Tibial nerve (tissue), 4 donors: ENCODE measurements at regions not wholly inside any gene's neighbourhood (a gene's known extent, or its start where the extent isn't known, plus 50 kb on each side); places are given as distances from the start of the nearest gene placed in this dataset.

Experiments used
- EP300 ChIP-seq, 2 donors: sonication (generic); formaldehyde crosslinking; IDR thresholded peaks; one replicate each; pipeline ENCODE4 v1.6.1; 2017; ENCODE audit warnings: antibody characterized with exemption in 2 of 2, mild to moderate bottlenecking in 1 of 2
- POLR2A ChIP-seq, 2 donors: fragments of 450-650 bp; IDR thresholded peaks; one replicate each; pipeline ENCODE4 v1.6.1; 2017; ENCODE audit warnings: antibody characterized with exemption in 2 of 2, mild to moderate bottlenecking in 2 of 2, moderate library complexity in 2 of 2
- TF ChIP-seq, protein P1 (sequence below), 5 experiments: fragments of 200-600 bp in 3 of 5; fragments of 450-650 bp in 2 of 5; sonication (generic) in 3 of 5; IDR thresholded peaks; one replicate each; pipeline ENCODE4 v1.5.1; 2016 to 2019; ENCODE audit warnings: antibody characterized with exemption in 5 of 5, mild to moderate bottlenecking in 3 of 5, moderate library complexity in 2 of 5

DNA sequence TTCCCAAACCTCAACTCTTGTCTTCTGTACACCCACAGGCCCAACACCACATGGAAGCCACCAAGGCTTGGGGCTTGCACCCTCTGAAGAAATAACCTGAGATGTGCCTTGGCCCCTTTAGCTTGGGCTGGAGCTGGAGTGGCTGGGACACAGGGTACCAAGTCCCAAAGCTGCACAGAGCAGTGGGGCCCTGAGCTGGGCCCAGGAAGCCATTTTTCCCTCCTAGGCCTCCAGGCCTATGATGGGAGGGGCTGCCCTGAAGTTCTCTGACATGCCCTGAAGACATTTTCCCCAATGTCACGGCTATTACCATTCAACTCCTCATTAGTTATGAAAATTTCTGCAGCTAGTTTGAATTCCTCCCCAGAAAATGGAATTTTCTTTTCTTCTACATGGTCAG lies 163.2 kb upstream of the ARID1B start:
- TF ChIP-seq POLR2A (IDR thresholded peaks at IDR 0.05) (no peak), EP300 (IDR thresholded peaks at IDR 0.05) (no peak)
- TF ChIP-seq, protein P1, sequence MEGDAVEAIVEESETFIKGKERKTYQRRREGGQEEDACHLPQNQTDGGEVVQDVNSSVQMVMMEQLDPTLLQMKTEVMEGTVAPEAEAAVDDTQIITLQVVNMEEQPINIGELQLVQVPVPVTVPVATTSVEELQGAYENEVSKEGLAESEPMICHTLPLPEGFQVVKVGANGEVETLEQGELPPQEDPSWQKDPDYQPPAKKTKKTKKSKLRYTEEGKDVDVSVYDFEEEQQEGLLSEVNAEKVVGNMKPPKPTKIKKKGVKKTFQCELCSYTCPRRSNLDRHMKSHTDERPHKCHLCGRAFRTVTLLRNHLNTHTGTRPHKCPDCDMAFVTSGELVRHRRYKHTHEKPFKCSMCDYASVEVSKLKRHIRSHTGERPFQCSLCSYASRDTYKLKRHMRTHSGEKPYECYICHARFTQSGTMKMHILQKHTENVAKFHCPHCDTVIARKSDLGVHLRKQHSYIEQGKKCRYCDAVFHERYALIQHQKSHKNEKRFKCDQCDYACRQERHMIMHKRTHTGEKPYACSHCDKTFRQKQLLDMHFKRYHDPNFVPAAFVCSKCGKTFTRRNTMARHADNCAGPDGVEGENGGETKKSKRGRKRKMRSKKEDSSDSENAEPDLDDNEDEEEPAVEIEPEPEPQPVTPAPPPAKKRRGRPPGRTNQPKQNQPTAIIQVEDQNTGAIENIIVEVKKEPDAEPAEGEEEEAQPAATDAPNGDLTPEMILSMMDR (IDR thresholded peaks at IDR 0.05) = no peak
